LNCaP clone FGC (cell line): ENCODE measurements at regions not wholly inside any gene's neighbourhood (a gene's known extent, or its start where the extent isn't known, plus 50 kb on each side); places are given as distances from the start of the nearest gene placed in this dataset.

Experiments used
- DNase-seq: peaks from one replicate; pipeline ENCODE4 v3.0.0-alpha.2; 2011; ENCODE audit warnings: low read depth
- H3K4me3 ChIP-seq: 2 replicates; pipeline ENCODE4 v1.5.1; 2011; ENCODE audit warnings: mild to moderate bottlenecking, low read depth, low read length, control low read depth
- CTCF ChIP-seq: IDR thresholded peaks from 2 replicates; pipeline ENCODE4 v1.5.1; 2012; ENCODE audit warnings: mild to moderate bottlenecking; ENCODE audit not compliant: control insufficient read depth, insufficient read depth; ENCODE audit errors: extremely low read depth

- H3K4me3 ChIP-seq: no peak overlapping the region
- no peak for DNase-seq
- TF ChIP-seq CTCF: no peak
Measured at GRCh38 chr5:30604648-30605262, 588.7 kb upstream of the CDH6 start.

- peak; percentile 22 for DNase-seq
- H3K4me3 ChIP-seq: no peak overlapping the region
- no peak for TF ChIP-seq CTCF
Measured at GRCh38 chr5:30600892-30601291, 592.6 kb upstream of the CDH6 start.

- TF ChIP-seq CTCF: no peak
- no peak for DNase-seq
Measured at GRCh38 chr5:30596495-30597064, 596.9 kb upstream of the CDH6 start.

GRCh38 chr5:30594331-30594730 is 599.2 kb upstream of the CDH6 start:
- DNase-seq: no peak
- no peak for TF ChIP-seq CTCF

More at GRCh38 chr5:30596495-30597064, 596.9 kb upstream of the CDH6 start:
- no peak overlapping the region for H3K4me3 ChIP-seq

GRCh38 chr5:30592833-30593232 is 600.7 kb upstream of the CDH6 start:
- DNase-seq: no peak
- H3K4me3 ChIP-seq: no peak overlapping the region
- no peak for TF ChIP-seq CTCF

More at GRCh38 chr5:30594331-30594730, 599.2 kb upstream of the CDH6 start:
- no peak overlapping the region for H3K4me3 ChIP-seq

GRCh38 chr5:30581198-30581935 is 612.1 kb upstream of the CDH6 start:
- no peak for TF ChIP-seq CTCF
- peak; percentile 25 for DNase-seq
- no peak overlapping the region for H3K4me3 ChIP-seq
